ENCODE measurements at regions not wholly inside any gene's neighbourhood (a gene's known extent, or its start where the extent isn't known, plus 50 kb on each side); places are given as distances from the start of the nearest gene placed in this dataset.

- TF ChIP-seq MAX (IDR thresholded peaks at IDR 0.05) = no peak
- no peak for TF ChIP-seq JUND (IDR thresholded peaks at IDR 0.05; ENCODE audit: low read length)
- no peak for TF ChIP-seq RAD21 (IDR thresholded peaks at IDR 0.05 in 1 of 2, conservative IDR thresholded peaks at IDR 0.05 in 1 of 2; ENCODE audit: low read depth in 2 of 2, low read length in 2 of 2)
These were observed 74.3 kb upstream of the SIPA1L2 start (continued) for GRCh38 chr1:232704256-232704655.

Data from H1 (cell line).